ENCODE measurements at regions not wholly inside any gene's neighbourhood (a gene's known extent, or its start where the extent isn't known, plus 50 kb on each side); places are given as distances from the start of the nearest gene placed in this dataset.

GRCh38 chr10:28354511-28354910 lies 51.6 kb upstream of the MPP7 start:
- no peak for TF ChIP-seq CTCF (IDR thresholded peaks at IDR 0.05; ENCODE audit: low read depth, low read length)
- TF ChIP-seq EZH2phosphoT487 (IDR thresholded peaks at IDR 0.05; ENCODE audit: low read depth), result no peak
